Left ventricle myocardium inferior (tissue), 1 donor: ENCODE measurements at regions not wholly inside any gene's neighbourhood (a gene's known extent, or its start where the extent isn't known, plus 50 kb on each side); places are given as distances from the start of the nearest gene placed in this dataset.

Experiments
- DNase-seq: peaks from one replicate; pipeline ENCODE4 v3.0.0-alpha.2; 2020
- H3K27ac ChIP-seq: fragments of 200-600 bp; replicated peaks from 2 replicates; pipeline ENCODE4 v1.8.0; 2021
- H3K27me3 ChIP-seq: fragments of 200-600 bp; 2 replicates; pipeline ENCODE4 v1.8.0; 2021; ENCODE audit warnings: low read depth
- H3K36me3 ChIP-seq: fragments of 200-600 bp; 2 replicates; pipeline ENCODE4 v1.8.0; 2021
- H3K4me1 ChIP-seq: fragments of 200-600 bp; 2 replicates; pipeline ENCODE4 v1.8.0; 2021
- H3K4me3 ChIP-seq: fragments of 200-600 bp; 2 replicates; pipeline ENCODE4 v1.8.0; 2021; ENCODE audit warnings: mild to moderate bottlenecking, moderate library complexity
- H3K9me3 ChIP-seq: fragments of 200-600 bp; replicated peaks from 2 replicates; pipeline ENCODE4 v1.8.0; 2021
- CTCF ChIP-seq: fragments of 200-600 bp; IDR thresholded peaks from 2 replicates; pipeline ENCODE4 v1.8.0; 2021; ENCODE audit warnings: antibody characterized with exemption, mild to moderate bottlenecking, borderline replicate concordance
- intact Hi-C: fragments of 100-400 bp; cut with micrococcal nuclease; formaldehyde crosslinking; loops from one replicate; pipeline ENCODE4 v1.11.0; 2022
- donor health status: DM: no; HTN: yes; CAD: no; lungs with severe emphysema.

DNA sequence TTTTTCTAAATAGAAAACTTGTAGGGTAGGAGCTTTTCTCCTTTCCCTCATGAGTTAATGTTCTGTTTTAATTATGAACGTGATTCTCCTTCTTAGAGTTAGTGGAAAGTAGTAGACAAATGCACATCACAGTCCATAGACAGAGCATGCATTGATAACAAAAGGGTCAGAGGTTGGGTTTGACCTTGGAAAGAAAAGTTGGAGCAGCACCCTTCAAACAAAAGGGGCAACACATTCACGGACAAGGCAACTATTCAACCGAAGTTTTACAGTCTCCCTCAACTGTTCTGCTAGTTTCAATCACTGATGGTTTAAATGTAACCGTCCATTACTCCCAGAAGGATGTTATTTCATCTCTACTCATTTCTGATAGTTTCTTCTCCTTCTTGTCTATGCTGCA, 103.4 kb upstream of the MAOA start:
- no peak overlapping the region for H3K27ac ChIP-seq
- no peaks in the 10 kb centered on the region for H3K36me3 ChIP-seq
- H3K4me1 ChIP-seq: peaks cover 4% of the 10 kb centered on the region
- DNase-seq: no peak
- no peaks in the 10 kb centered on the region for H3K27me3 ChIP-seq
- intact Hi-C loops: loop anchor here (10.0 kb wide), 2 partner anchors 198 to 1758 kb away; no protein-coding TSS in a partner anchor
- no peak overlapping the region for H3K4me3 ChIP-seq
- H3K9me3 ChIP-seq: no peaks in the 10 kb centered on the region
- no peak for TF ChIP-seq CTCF

- Histone ChIP-seq H3K9me3 (no peaks in the 10 kb centered on the region), H3K36me3 (no peaks in the 10 kb centered on the region), H3K27me3 (no peaks in the 10 kb centered on the region), H3K27ac (no peak overlapping the region), H3K4me3 (no peak overlapping the region), H3K4me1 (peaks cover 4% of the 10 kb centered on the region)
- intact Hi-C loops: loop anchor here (10.0 kb wide), 2 partner anchors 198 to 1758 kb away; no protein-coding TSS in a partner anchor
- DNase-seq: no peak
- TF ChIP-seq CTCF: no peak
Measured at GRCh38 chrX:43553257-43553656, 102.8 kb upstream of the MAOA start.

GRCh38 chrX:43556207-43556606, 99.9 kb upstream of the MAOA start:
- TF ChIP-seq CTCF: no peak
- no peaks in the 10 kb centered on the region for H3K27me3 ChIP-seq
- no peak overlapping the region for H3K4me3 ChIP-seq
- intact Hi-C loops: loop anchor here (10.0 kb wide), 2 partner anchors 201 to 1761 kb away; no protein-coding TSS in a partner anchor
- peaks cover 4% of the 10 kb centered on the region for H3K4me1 ChIP-seq
- no peaks in the 10 kb centered on the region for H3K9me3 ChIP-seq
- DNase-seq: no peak
- no peak overlapping the region for H3K27ac ChIP-seq
- no peaks in the 10 kb centered on the region for H3K36me3 ChIP-seq

- Histone ChIP-seq H3K4me1 (peaks cover 4% of the 10 kb centered on the region), H3K27ac (no peak overlapping the region), H3K9me3 (no peaks in the 10 kb centered on the region), H3K27me3 (no peaks in the 10 kb centered on the region), H3K36me3 (no peaks in the 10 kb centered on the region), H3K4me3 (no peak overlapping the region)
- intact Hi-C loops: loop anchor here (2.0 to 10.0 kb wide), 3 partner anchors 193 to 1763 kb away; no protein-coding TSS in a partner anchor
- peak; percentile 69 for TF ChIP-seq CTCF
- DNase-seq: peak; percentile 21
Measured at GRCh38 chrX:43557792-43558191, 98.3 kb upstream of the MAOA start.

GRCh38 chrX:43559644-43560043, 96.5 kb upstream of the MAOA start:
- H3K4me1 ChIP-seq: peaks cover 4% of the 10 kb centered on the region
- H3K4me3 ChIP-seq: no peak overlapping the region
- H3K27me3 ChIP-seq: no peaks in the 10 kb centered on the region
- H3K9me3 ChIP-seq: no peaks in the 10 kb centered on the region
- peak; percentile 65 for TF ChIP-seq CTCF
- H3K27ac ChIP-seq: no peak overlapping the region
- no peaks in the 10 kb centered on the region for H3K36me3 ChIP-seq
- intact Hi-C loops: loop anchor here (2.0 to 10.0 kb wide), 3 partner anchors 191 to 1765 kb away; no protein-coding TSS in a partner anchor
- DNase-seq: peak; percentile 13
